ENCODE measurements at regions not wholly inside any gene's neighbourhood (a gene's known extent, or its start where the extent isn't known, plus 50 kb on each side); places are given as distances from the start of the nearest gene placed in this dataset.

DNA sequence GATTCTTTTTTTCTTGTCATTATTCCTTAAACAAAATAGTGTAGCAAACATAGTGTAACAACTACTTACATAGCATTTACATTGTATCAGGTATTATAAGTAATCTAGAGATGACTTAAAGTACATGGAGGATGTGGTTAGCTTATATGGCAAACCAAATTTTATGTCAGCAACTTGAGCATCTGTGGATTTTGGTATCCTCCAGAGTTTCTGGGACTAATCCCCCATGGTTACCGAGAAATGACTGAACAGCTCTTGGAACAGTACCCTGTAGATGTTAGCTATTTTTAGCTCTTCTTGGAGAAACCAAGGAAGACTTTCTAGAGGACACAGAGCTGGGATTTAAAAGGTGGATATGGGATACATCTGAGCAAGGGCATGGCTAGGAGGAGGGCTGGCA lies 157.6 kb upstream of the KLF4 start:
- DNase-seq (ENCODE audit: low spot score), result no peak

DNA sequence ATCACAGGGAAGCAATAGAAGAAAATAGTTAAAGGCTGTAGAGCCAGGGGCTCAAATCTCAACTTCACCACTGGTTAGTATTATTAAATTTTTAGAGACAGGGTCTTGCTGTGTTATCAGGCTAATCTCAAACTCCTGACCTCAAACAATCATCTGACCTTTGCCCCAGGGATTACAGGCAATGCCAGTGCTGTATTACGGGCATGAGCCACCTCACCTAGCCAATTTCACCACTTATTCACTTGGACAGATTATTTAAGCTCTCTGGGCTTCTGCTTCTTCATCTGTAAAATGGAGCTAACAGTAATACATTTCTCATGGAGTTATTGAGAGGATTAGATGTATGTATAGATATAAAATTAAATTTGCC lies 155.9 kb upstream of the KLF4 start:
- no peak for DNase-seq (ENCODE audit: low spot score)

DNA sequence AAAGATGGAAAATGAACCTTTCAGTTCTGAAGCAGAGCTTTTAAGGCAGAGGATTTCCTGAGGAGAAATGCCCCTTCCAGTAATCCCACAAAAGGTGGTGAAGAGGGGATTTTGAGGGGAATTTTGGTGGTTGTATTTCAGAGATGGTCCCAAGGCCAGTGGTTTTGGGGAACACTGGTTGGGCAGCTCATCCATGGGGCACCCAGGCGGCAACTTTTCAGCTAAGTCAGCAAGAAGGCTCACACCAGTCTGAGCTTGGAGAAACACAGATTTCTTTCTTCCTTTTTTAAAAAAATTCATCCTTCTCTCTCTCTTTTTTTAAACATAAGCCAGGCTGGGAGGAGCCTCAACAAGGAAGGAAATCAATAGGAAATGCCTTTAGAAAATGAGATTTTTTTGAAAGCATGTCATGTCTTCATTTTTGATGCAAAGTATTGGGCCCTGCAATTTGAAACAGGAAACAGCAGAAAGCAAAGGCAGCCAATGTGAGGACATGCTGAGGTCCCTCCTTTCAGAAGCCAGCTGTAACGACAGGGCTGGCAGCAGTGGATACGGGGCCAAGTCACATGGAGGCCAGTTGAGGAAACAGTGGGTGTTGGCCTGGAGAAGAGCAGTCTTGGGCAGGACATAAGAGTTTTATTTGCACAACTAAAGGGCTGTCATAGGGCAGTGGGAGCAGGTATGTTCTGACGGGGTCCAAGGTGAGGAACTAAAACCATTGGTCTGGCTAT lies 155.3 kb upstream of the KLF4 start:
- DNase-seq (ENCODE audit: low spot score), result no peak

DNA sequence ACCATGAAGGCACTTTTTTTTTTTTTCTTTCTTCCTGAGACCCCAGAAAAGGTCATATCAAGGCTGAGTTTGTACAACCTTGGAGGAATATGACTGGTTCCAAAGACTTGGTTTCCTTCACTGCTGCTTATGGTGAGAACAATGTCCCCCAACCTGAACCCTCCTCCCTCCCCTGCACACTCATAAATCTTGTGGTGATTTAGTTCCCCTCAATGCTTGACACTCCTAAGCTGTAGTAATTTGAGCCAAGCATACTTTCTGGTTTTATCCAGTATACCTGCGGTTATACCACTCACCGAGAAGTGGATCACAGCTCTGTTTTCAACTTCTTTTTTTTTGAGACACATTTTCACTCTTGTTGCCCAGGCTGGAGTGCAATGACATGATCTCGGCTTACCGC lies 149.9 kb upstream of the KLF4 start:
- DNase-seq (ENCODE audit: low spot score), result no peak

DNA sequence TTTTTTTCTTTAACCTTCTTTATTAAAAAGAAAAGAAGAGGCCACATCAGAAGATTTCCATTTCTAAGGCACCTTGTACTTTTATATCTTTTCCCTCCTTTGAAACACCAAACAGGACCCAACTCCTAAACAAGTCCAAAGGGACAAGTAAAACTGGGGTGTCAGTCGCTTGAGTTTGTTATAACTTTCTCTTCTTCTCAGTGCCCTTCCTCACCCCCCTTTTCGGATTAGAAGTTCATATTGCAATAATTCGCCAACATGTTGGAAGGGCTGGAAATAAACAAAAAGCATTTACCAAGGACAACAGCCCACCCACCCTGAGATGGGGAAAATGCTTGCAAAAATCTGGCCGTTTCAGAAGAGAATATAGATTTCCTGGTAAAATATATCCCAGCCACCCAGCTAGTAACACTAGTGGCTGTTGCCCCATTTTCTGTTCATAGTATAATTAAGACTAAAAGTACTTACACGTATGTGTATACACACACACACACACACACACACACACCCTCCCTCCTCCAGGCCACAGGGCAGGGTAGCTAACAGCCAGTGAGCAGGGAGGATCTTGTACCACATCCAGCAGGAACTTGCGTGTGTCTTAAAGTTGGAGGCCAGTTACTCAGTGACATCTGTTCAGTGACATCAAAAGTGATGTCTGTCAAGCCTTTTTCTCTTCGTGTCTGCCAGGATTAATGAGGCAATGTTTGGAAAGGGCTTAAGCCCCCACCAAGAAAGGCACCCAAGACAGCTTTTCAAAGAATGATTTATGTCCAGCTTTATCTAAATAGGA lies 149.1 kb upstream of the KLF4 start:
- DNase-seq (ENCODE audit: low spot score), result no peak

DNA sequence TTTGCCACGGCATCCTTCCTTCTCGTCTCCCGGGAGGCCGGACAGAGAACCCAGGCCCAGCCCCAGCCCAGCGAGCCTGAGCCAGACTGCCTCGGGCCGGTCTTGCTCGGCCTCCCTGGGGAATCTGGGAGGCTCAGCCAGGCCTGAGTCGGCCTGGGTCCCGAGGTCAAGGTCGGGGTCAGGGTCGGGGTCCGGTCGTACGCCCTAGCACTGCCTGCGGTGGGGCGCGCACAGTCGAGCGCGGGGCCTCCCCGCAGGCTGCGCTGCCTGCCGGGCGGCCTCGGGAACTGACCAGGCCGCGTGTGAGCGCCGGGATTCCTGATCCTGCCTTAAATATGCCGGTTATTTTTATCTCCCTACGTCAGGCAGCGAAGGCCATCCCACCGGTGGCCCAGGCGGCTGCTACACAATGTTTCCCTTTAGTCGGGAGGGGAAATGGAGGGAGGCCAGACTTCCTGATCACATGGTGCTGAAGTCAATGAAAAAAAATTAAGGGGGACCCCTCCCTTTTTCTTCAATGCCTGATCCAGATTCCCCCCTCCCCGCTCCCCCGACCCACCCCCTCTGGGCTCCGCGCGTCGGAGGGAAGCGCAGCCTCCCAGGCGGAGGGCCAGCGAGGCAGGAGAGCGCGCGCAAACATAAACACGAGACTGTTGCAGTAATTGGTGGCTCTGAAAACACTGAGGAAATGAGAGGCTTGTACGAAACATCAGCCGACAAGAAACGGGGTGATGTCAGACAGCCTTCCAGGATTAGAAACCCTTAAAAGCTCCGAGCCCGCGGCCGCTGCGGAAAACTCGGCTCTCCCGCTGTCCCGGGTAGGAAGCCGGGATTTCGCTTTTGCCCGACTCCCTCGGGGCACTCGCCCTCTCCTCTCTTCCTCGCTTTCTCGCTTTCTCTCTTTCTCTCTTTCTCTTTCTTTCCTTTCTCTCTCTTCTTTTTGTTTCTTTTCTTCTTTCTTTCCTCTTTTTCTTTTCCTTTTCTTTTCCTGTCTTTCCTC lies 148.2 kb upstream of the KLF4 start:
- DNase-seq (ENCODE audit: low spot score), result peak; percentile 82

DNA sequence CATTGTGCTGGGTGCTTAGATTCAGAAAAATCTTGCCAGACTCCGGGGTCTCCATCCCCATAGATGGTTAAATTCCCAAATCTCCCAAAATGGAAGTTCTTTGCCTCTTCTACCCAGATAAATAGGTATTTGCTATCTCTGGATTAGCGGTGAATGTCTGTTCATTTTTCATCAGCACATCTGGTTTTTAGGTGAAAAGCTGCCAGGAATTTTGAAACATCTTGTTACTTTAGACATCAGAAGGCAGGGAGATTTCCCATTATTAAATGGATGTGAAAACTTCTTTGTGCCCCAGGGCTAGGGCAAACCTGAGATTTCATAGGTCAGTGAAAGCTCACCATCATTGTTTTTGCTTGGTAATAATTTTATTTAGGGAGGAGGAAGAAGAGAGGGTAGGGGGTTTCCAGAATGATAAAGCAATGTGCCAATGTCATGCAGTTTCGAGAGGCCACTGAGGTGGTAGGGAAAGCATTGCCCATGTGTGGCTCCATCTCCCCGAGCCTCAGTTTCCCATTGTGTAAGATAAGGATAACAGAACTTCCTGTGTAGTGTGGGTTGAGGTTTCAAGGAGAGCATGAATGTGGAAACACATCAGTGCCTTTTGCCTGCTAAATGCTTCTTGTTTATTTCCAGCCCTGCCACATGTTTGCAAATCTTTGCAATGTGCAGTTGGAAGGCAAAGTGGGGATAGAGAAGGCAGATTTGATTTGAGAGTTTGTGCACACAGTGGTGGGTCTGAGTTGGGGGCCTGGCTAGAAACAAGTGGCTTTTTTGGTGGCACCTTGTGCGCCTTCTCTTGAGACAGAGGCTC lies 147.2 kb upstream of the KLF4 start:
- no peak for DNase-seq (ENCODE audit: low spot score)

DNA sequence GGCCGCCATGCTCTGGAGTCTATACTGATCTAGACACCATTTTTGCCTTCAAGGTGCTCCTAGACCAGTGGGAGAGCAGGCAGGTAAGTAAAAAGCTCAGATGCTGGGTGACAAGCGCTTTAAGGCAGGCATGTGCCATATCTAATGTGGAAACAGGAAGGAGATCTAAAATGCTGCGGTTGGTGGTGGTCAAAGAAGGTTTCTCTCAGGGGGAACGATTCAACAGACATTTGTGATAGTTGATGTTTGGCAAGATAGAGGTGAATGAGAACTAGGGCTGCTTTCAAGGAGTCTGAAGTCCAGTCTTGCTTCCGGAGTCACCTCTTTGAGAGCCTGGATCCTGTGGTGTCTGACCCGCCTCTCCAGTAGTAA lies 146.2 kb upstream of the KLF4 start:
- DNase-seq (ENCODE audit: low spot score), result no peak

DNA sequence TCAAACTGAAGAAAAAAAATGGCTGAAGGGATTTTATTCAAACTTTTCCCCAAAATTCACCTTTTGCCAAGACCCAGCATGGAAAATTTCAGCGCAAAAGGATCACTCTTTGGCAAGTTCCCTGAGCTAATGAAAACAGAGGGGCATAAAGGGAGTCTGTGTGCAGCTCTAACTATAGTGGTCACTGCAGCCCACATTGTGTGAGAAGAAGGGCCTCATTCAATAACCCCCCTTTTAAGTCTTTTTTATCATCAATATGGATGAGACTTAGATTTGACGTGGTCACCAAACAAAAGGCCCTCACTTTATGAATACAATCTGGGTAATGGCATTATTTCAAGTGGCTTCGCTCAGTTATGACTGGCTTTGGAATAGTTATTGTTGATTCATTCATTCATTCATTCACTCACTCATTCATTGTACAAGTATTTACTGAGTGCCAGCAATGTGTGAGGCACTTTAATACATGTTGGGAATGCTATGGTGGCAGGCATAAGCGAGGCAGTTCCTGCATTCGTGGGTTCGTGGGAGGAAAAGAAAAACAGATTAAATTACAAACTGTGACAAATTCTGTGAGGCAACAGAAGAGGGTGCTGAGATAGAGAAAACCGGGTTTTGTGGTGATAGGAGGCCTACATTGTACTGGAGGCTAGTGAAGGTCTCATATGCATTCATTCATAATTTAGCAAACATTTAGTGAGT lies 145.7 kb upstream of the KLF4 start:
- no peak for DNase-seq (ENCODE audit: low spot score)

DNA sequence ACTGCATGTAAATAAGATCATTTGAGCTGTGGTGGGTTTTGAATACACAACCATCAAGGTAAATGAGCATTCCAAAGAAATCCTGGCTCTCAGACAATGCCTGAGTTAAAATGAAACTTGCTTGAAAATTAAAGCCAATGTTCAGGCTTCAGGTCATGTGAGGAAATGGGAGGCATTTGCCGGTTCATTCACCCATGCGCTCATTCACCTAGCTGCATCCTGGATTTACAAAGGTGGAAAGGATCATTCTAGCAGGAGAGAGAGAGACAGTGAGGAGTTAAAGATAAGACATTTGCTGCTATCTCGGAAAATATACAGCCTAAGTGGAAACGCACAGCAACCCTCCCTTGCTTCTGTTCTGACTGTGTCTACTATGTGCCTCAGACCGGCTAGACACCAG lies 143.8 kb upstream of the KLF4 start:
- no peak for DNase-seq (ENCODE audit: low spot score)

DNA sequence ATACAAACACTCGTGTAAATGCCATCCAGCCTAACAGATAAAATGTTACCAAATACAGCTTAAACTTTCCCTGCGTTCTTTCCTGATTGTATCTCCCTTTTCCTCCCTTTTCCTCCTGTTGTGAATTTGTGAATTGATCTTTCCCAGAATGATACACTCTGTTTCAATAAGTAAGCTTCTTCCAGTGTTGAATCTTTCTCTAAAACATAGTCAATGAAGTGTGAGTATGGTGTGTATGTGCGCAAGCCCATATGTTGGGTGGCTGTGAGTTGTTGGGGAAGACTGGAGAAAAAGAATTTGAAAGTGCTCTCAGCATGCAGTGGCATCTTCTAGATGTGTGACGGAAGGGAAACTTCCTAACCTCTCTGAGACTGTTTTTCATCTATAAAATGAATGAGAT lies 143.1 kb upstream of the KLF4 start:
- DNase-seq (ENCODE audit: low spot score), result no peak

DNA sequence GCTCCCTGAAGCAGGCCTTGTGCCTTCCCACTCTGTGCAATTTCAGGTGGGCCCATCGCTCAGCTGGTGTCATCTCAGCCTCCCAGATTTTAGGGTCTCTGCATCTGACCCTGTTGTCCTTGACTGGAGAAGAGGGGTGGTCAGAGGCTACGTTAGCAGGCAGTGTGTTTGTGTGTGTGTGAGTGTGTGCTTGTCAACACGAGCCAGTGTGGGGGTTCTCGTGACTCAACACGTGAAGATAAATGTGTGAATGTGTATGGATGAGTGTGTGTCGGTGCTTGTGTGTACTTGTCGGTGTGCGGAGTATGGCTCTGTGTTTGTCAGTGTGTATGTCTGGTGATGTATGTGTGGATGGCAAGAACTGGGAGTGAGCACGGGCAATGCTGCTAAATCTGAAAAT lies 142.6 kb upstream of the KLF4 start:
- DNase-seq (ENCODE audit: low spot score), result no peak

DNA sequence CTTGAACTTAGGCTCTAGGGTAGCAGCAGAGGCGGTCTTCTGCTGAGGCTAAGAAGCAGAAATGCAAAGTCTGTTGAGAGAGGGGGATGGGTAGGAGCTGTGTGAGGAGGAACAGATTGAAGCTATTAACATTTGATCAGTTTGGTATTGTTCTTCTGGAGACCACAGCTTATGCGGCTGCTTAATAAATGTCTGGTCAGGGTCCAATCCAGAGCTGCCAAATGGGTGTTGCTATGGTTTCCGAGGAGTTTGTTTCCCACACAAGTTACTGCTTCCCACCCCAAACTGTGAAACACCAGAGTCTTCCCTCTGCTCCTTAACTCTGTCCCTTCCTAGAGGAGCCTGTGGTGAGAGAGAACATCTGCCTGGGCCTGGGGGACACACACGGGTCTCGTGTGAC lies 142.2 kb upstream of the KLF4 start:
- no peak for DNase-seq (ENCODE audit: low spot score)

DNA sequence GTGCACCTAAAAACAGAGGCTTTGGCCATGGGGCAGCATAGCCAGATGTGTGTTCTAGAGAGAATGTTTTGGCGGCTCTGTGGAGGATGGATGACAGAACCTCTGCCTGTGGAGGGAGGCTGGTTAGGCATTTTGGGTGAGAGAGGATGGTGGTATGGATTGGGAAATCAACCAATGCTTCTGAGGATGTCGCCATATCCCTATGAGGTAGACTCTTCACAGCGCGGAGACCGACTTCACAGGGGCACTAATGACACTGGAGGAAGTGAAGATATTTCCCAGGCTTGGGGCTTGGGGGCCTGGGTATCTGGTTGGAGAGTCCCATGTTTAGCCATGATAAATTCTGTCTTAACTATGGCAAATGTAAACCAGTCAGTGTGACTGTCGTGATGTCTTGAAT lies 140.6 kb upstream of the KLF4 start:
- DNase-seq (ENCODE audit: low spot score), result no peak

DNA sequence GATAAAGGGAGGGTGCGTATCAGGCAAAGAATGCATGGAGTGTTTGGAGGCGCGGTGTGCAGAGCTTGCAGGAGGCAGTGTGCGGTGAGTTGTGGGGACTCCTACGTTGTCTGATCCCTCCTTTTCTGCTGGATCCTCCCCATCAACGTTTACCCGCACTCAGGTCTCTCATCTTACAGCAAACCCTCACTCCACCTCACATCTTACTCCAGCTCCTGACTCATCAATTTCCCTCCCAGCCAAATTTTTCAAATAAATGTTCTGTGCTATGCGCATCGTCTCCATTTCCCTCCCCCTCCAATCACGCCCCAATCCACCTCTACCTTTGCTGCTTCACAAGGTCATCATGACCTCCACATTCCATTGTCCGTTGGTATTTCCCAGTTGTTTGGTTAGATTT lies 138.9 kb upstream of the KLF4 start:
- no peak for DNase-seq (ENCODE audit: low spot score)

DNA sequence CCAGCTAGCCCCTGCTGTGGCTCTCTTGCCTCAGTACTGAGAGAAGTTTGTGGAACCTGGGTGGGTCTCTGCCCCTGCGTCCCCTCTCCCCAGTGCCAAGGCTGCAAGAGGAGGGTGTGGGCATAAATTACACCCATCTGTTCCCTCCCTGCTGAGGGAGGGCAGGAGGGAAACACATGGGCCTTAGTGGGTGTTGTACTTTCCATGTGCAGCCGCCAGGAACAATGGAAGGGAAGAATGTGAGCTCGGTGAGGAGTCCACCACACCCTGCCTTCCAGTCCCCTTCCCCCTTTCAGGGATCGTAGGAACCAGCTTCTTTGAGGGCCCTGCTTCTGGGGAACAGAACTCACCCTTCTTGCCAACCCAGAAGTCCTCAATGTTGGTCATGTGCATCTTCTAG lies 138.2 kb upstream of the KLF4 start:
- DNase-seq (ENCODE audit: low spot score), result no peak

DNA sequence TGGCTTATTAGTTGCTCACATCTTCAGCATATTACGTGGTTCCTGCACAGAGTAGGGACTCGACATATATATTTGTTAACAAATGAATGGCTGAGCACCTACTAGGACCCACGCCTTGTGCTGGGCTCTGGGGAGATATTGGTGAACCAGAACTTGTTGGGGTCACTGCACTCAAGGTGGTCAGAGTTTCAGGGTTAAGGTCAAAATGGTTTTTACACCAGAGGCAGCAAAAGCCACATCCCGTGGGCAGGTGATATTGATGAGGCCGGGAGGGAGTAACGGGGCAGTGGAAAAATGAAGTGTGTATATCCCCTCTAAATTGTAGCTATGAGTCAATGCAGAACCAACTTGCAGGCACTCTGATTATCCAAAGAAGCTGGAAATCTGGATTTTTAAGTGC lies 136.5 kb upstream of the KLF4 start:
- DNase-seq (ENCODE audit: low spot score), result no peak

DNA sequence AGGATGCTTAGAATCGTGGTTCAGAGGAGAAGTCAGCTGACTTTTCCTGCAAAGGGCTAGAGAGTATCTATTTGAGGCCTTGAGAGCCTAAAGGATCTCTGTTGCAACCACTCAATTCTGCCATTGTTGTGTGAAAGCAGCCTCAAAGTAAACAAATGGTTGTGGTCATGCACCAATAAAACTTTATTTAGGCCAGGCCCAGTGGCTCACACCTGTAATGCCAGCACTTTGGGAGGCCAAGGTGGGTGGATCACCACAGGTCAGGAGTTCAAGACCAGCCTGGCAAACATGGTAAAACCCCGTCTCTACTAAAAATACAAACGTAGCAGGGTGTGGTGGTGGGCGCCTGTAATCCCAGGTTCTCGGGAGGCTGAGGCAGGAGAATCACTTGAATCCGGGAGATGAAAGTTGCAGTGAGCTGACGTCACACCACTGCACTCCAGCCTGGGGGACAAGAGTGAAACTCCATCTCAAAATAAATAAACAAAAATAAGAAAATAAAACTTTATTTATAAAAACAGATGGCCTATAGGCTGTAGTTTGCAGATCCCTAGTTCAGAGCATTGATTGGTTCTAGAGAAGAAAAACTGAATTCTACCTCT lies 135.9 kb upstream of the KLF4 start:
- DNase-seq (ENCODE audit: low spot score), result no peak

DNA sequence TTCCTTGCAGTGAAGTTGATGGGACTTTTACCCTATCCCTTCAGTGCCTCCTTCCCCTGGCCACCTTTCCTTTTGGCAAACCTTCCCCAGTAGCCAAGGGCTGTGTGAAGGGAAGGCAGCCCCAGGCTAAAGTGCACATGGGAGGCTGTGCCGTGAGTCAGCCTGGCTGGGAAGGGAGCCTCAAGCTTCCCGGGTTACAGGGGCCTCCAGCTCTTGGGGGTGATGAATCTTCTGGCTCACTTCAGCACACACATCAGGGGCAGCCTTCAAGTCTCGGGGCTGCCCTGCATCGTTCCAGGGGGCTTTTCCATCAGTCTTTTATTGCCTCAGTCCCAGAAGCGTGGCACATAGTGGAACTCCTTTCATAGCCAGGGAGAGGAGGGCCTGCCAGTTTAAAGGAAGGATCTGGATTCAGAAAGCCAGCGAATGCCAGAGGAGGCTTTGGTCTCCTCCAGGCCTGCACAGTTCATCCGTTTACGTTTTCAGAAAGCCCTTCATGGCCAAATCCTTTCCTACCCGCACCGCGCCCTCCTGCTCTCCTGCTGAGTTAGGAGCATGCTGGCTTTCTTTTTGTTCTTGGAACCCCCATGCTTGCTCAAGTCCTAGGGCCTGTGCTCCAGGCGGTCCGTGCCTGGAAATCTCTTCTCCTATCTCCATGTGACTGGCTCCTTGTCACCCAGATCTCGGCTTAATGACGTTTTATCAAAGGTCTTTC lies 134.8 kb upstream of the KLF4 start:
- DNase-seq (ENCODE audit: low spot score), result no peak

DNA sequence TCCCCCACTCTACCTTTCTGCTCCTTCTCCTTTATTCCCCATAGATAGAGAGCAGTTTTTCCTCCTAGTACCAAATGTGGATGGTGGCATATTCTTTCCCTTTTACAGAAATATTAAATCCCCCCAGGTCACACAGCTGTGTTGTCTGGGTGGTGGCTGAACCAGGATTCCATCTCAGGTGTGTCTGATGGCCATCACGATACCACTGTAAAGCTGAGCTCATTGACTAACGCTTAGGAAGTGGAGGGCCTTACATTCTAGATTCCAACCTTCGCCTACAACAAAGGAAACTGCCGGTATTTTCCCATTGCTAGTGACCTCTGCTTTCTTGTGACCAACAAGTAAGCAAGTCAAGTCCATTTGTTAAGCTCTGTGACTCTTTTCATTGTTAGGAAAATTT lies 131.9 kb upstream of the KLF4 start:
- DNase-seq (ENCODE audit: low spot score), result no peak

Data from iPS-NIHi11 (cell line).